ENCODE measurements at regions not wholly inside any gene's neighbourhood (a gene's known extent, or its start where the extent isn't known, plus 50 kb on each side); places are given as distances from the start of the nearest gene placed in this dataset.

DNA sequence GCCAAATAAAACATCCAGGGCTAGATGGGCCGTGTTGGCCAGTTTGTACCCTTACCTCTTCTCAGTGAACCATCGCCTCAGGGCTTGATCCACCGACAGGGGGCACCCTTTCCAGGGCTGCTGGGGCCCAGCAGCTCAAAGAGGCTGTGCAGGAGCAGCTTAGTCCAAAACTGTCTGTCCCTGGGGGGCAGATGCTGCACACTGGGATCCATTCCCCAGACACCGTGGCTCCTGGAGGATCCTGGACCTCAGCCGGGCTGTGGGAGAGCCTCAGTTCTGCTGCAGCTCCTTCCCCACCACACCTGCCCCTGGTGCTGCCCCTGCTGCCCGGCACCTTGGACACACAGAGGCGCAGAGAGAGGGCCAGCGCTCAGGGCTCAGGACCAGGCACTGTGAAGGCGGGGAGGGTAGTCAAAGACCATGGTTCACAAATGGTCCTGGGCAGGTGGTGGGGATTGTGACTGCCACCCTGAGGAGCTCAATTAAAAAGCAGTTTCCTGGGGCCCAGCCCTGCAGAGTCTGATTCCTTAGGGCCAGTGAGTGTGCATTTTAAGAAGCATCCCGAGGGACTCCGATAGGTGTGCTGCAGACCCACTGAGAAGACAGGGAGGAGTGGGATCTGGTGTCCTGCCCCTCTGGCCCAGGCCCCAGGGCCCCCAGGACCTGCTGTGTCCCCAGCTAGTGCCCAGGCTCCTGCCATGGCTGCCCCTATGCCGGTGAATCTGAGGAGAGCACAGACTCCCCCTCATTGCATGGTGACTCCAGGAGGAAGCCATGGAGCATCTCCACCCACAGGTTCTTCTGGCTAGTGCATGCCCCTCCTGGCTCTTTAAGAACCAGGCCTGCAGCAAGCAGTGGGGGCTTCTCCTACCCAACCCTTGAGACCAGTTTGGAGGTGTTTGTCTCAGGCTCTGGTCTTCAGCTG is 86.5 kb upstream of the PRR20G start:
- no peaks in the 10 kb centered on the region for H3K36me3 Mint-ChIP-seq (ENCODE audit: low read depth)
- no peak overlapping the region for H3K4me3 Mint-ChIP-seq
- H3K9me3 Mint-ChIP-seq: no peaks in the 10 kb centered on the region
- peak; percentile 5 for DNase-seq (ENCODE audit: low spot score)
- no peaks in the 10 kb centered on the region for H3K4me1 Mint-ChIP-seq (ENCODE audit: low read depth)
- no peak overlapping the region for H3K27ac Mint-ChIP-seq
- no peaks in the 10 kb centered on the region for H3K27me3 Mint-ChIP-seq (ENCODE audit: low read depth)

GRCh38 chr3:127373441-127374085 is 85.7 kb upstream of the PRR20G start:
- no peaks in the 10 kb centered on the region for H3K27me3 Mint-ChIP-seq (ENCODE audit: low read depth)

GRCh38 chr3:127371846-127372245 is 84.0 kb upstream of the PRR20G start:
- no peak for DNase-seq (ENCODE audit: low spot score)
- H3K27ac Mint-ChIP-seq: no peak overlapping the region
- H3K4me3 Mint-ChIP-seq: no peak overlapping the region
- no peaks in the 10 kb centered on the region for H3K27me3 Mint-ChIP-seq (ENCODE audit: low read depth)
- no peaks in the 10 kb centered on the region for H3K4me1 Mint-ChIP-seq (ENCODE audit: low read depth)
- no peaks in the 10 kb centered on the region for H3K9me3 Mint-ChIP-seq
- H3K36me3 Mint-ChIP-seq (ENCODE audit: low read depth): no peaks in the 10 kb centered on the region

More at GRCh38 chr3:127373441-127374085, 85.7 kb upstream of the PRR20G start:
- Mint-ChIP-seq H3K4me1 (ENCODE audit: low read depth) (no peaks in the 10 kb centered on the region), H3K36me3 (ENCODE audit: low read depth) (no peaks in the 10 kb centered on the region), H3K9me3 (no peaks in the 10 kb centered on the region), H3K4me3 (no peak overlapping the region), H3K27ac (no peak overlapping the region)
- no peak for DNase-seq (ENCODE audit: low spot score)

DNA sequence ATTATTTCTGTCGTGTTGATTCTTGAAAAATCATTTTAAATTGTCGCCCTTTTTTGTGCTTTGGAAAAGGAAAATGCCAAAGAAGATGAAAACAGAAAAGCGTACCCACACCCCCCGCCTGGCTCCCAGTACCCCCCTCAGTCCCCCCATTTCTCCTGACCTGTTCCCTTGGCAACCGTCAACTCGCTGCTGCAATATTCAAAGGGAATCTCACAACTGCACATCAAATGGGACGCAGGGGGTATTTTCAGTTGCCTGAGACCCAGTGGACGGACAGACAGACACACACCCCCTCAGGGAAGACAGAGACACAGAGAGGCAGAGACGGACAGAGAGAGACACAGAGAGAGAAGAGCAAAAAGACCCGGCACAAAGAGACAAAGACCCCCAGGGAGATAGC is 83.5 kb upstream of the PRR20G start:
- Mint-ChIP-seq H3K27me3 (ENCODE audit: low read depth) (no peaks in the 10 kb centered on the region), H3K36me3 (ENCODE audit: low read depth) (no peaks in the 10 kb centered on the region), H3K4me3 (no peak overlapping the region), H3K9me3 (no peaks in the 10 kb centered on the region), H3K27ac (no peak overlapping the region), H3K4me1 (ENCODE audit: low read depth) (no peaks in the 10 kb centered on the region)
- DNase-seq (ENCODE audit: low spot score): no peak

DNA sequence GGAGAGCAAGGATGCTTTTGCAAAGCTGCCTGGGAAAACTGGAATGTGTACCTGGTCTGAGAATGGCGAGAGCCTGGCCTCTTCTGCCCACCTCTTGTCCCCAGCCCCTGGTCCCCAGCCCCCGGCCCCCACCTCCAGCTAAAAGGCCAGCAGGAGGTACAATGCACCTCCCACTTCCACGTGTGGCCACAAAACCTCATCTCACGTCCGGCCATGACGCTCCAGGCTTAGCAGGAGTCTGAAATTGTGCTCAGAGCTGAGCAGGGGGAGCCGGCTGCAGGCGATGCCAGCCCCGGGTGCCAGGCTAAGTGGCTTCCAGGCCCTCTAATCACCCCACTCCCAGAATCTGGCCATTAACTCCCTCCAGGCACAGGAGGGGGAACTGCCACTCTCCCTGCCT is 83.1 kb upstream of the PRR20G start:
- no peaks in the 10 kb centered on the region for H3K36me3 Mint-ChIP-seq (ENCODE audit: low read depth)
- no peak overlapping the region for H3K4me3 Mint-ChIP-seq
- DNase-seq (ENCODE audit: low spot score): no peak
- no peak overlapping the region for H3K27ac Mint-ChIP-seq
- H3K4me1 Mint-ChIP-seq (ENCODE audit: low read depth): no peaks in the 10 kb centered on the region
- H3K9me3 Mint-ChIP-seq: no peaks in the 10 kb centered on the region
- H3K27me3 Mint-ChIP-seq (ENCODE audit: low read depth): no peaks in the 10 kb centered on the region

- no peak for DNase-seq (ENCODE audit: low spot score)
- no peak overlapping the region for H3K4me3 Mint-ChIP-seq
These were observed 81.6 kb upstream of the PRR20G start for GRCh38 chr3:127369356-127369935.

DNA sequence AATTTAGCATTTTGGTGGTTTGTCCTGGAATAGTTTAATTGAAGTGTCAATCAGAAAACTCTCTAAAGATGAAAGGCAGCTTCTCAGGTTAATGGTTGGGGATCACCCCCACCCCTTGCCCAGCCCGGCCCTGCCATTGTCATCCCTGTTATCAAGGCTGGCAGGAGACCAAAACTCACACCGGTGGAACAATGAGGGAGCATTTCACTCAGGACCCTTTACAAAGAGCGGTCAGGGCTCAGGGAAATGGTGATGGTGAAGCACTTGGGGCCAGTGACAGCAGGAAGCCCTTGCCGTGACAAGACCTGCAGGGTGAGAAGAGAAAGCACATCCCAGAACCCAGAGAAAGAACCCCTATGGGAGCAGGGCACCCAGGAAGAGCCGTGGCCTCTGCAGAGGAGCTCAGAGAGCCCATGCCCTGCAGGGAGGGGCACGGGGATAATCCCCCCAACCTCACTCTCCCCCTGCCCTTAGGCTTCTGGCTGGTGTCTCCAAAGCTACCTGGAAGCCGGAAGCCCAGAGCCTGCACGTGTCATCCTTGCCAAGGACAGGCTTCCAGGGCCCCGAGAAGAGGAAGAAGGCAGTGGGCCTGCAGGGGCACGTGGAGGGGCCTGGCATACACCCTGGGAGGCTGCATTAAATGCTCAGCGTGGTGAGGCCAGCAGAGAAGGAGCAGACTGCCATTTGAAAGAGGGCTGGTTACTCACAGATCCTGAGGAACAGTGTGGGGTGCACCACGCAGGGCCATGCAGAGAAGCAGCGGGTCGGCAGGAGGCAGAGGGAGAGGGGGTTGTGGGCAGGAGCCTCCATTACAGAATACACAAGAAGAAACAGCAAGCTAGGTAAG is 80.6 kb upstream of the PRR20G start:
- no peak overlapping the region for H3K27ac Mint-ChIP-seq
- no peaks in the 10 kb centered on the region for H3K36me3 Mint-ChIP-seq (ENCODE audit: low read depth)
- no peaks in the 10 kb centered on the region for H3K4me1 Mint-ChIP-seq (ENCODE audit: low read depth)
- H3K27me3 Mint-ChIP-seq (ENCODE audit: low read depth): no peaks in the 10 kb centered on the region
- DNase-seq (ENCODE audit: low spot score): no peak
- no peaks in the 10 kb centered on the region for H3K9me3 Mint-ChIP-seq
- H3K4me3 Mint-ChIP-seq: no peak overlapping the region

More at GRCh38 chr3:127369356-127369935, 81.6 kb upstream of the PRR20G start:
- no peaks in the 10 kb centered on the region for H3K4me1 Mint-ChIP-seq (ENCODE audit: low read depth)
- H3K36me3 Mint-ChIP-seq (ENCODE audit: low read depth): no peaks in the 10 kb centered on the region
- no peaks in the 10 kb centered on the region for H3K9me3 Mint-ChIP-seq
- no peaks in the 10 kb centered on the region for H3K27me3 Mint-ChIP-seq (ENCODE audit: low read depth)
- H3K27ac Mint-ChIP-seq: no peak overlapping the region

DNA sequence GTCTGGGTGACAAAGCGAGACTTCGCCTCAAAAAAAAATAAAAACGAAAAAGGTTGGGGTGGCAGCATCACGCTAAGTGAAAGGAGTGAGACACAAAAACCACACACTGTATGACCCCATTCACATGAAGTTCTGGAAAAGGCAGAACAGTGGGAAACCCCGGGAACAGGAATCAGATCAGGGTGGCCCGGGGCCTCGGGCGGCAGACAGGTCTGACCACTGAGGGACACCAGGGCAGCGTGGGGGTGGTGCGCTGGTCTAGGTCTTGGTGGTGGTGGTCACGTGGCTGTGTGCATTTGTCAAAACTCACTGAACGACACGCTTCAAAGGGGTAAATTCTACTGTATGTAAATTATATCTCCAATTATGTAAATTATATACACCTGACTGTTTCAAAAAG is 79.7 kb upstream of the PRR20G start:
- H3K4me3 Mint-ChIP-seq: no peak overlapping the region
- no peaks in the 10 kb centered on the region for H3K9me3 Mint-ChIP-seq
- no peaks in the 10 kb centered on the region for H3K27me3 Mint-ChIP-seq (ENCODE audit: low read depth)
- no peak for DNase-seq (ENCODE audit: low spot score)
- no peaks in the 10 kb centered on the region for H3K4me1 Mint-ChIP-seq (ENCODE audit: low read depth)
- no peak overlapping the region for H3K27ac Mint-ChIP-seq
- H3K36me3 Mint-ChIP-seq (ENCODE audit: low read depth): no peaks in the 10 kb centered on the region

GRCh38 chr3:127366383-127366782 is 78.5 kb upstream of the PRR20G start:
- H3K4me1 Mint-ChIP-seq (ENCODE audit: low read depth): no peaks in the 10 kb centered on the region
- no peak for DNase-seq (ENCODE audit: low spot score)
- no peaks in the 10 kb centered on the region for H3K27me3 Mint-ChIP-seq (ENCODE audit: low read depth)
- no peak overlapping the region for H3K4me3 Mint-ChIP-seq
- no peaks in the 10 kb centered on the region for H3K36me3 Mint-ChIP-seq (ENCODE audit: low read depth)
- no peak overlapping the region for H3K27ac Mint-ChIP-seq
- H3K9me3 Mint-ChIP-seq: no peaks in the 10 kb centered on the region

DNA sequence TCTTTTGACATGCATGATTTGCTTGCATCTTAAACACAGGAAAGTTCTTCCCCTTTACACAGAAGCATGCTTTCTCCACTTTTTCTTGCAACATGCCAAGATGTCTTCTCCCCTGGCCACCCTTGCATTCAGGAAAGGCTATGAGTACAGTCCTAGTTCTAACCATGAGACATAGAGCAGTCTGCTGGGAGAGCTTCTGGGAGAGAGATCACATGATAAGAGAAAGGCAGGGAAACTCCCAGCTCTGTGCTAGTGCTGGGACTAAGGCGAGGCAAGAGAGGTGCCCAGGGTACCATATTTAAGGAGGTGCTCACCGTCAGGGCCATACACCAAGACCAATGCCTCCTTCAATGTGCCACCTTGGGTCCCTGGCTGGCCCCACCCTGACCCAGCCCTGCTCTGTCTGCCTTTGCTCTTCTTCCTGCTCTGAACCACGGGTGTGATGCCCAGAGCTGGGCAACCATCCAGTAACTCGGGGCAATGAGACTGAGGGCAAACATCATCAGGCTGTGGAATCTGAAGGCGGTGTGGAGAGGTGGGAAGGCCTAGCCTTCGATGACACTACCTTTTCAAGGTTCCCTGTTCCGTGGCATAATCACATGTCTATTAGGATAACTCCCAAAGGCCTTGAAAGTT is 77.4 kb upstream of the PRR20G start:
- no peak for DNase-seq (ENCODE audit: low spot score)
- H3K27me3 Mint-ChIP-seq (ENCODE audit: low read depth): no peaks in the 10 kb centered on the region
- no peak overlapping the region for H3K27ac Mint-ChIP-seq
- no peaks in the 10 kb centered on the region for H3K9me3 Mint-ChIP-seq
- H3K4me1 Mint-ChIP-seq (ENCODE audit: low read depth): no peaks in the 10 kb centered on the region
- H3K36me3 Mint-ChIP-seq (ENCODE audit: low read depth): no peaks in the 10 kb centered on the region
- no peak overlapping the region for H3K4me3 Mint-ChIP-seq

DNA sequence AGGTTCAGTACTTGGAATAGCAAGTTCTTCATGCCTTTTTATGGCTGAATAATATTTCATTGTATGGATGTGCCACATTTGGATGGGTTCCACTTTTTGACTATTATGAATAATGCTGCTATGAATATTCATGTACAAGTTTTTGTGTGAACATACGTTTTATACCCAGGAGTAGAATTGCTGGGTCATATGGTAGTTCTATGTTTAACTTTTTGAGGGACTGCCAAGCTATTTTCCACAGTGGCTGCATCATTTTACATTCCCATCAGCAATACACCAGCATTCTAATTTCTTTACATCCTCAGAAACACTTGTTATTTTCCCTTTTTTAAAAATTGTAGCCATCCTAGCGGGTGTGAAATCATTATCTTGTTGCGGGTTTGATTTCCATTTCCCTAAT is 76.0 kb upstream of the PRR20G start:
- DNase-seq (ENCODE audit: low spot score): no peak
- no peaks in the 10 kb centered on the region for H3K9me3 Mint-ChIP-seq
- no peak overlapping the region for H3K27ac Mint-ChIP-seq
- no peaks in the 10 kb centered on the region for H3K36me3 Mint-ChIP-seq (ENCODE audit: low read depth)
- no peaks in the 10 kb centered on the region for H3K27me3 Mint-ChIP-seq (ENCODE audit: low read depth)
- no peak overlapping the region for H3K4me3 Mint-ChIP-seq
- no peaks in the 10 kb centered on the region for H3K4me1 Mint-ChIP-seq (ENCODE audit: low read depth)

DNA sequence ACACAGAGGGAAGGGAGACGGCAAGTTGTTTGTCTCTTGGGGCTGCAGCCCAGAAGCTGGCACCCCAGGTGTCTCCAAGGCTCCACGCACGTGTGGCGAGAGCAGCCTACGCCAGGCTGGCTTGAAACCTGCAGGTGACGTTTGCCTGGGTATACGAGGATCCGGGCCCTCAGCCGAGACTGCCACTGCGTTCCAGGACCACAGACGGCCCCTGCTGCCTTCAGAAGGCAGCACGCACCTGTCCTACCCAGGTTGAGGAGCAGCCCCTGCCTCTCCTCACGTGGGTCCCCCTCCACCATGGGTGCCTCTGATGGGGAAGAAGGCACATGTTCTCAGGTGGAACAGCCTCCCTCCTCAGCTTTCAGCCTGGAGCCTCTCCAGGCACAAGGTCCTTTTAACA is 75.3 kb upstream of the PRR20G start:
- Mint-ChIP-seq H3K9me3 (no peaks in the 10 kb centered on the region), H3K27me3 (ENCODE audit: low read depth) (no peaks in the 10 kb centered on the region), H3K36me3 (ENCODE audit: low read depth) (no peaks in the 10 kb centered on the region), H3K4me1 (ENCODE audit: low read depth) (no peaks in the 10 kb centered on the region), H3K4me3 (no peak overlapping the region), H3K27ac (no peak overlapping the region)
- DNase-seq (ENCODE audit: low spot score): no peak

DNA sequence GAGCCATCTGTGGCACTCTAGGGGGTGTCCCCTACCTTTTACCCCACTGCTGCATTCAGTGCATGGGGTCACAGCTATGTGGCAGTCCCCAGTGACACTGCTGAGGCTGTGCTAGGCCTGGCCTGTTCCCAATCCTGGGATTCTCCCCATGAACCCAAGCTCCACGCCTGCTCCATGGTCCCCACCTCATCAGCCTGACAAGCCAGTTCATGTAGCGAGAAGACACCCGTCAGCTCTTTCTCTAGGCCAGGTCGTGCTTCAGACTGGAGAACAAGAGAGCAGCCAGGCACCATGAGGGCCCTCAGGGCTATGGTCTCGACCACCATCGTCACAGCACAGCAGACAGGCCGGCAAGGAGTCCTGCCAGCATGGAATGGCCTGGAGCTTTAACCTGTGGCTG is 72.8 kb upstream of the PRR20G start:
- Mint-ChIP-seq H3K4me1 (ENCODE audit: low read depth) (no peaks in the 10 kb centered on the region), H3K27me3 (ENCODE audit: low read depth) (no peaks in the 10 kb centered on the region), H3K4me3 (no peak overlapping the region), H3K9me3 (peaks cover 12% of the 10 kb centered on the region), H3K27ac (no peak overlapping the region), H3K36me3 (ENCODE audit: low read depth) (no peaks in the 10 kb centered on the region)
- no peak for DNase-seq (ENCODE audit: low spot score)

Data from T-helper 2 cell treated with Interferon-gamma antibody and Interleukin-4, amounts not matched to agents 5 μg/mL and 100 μg/mL, for 36 hours (primary cell).